ENCODE measurements at regions not wholly inside any gene's neighbourhood (a gene's known extent, or its start where the extent isn't known, plus 50 kb on each side); places are given as distances from the start of the nearest gene placed in this dataset.
"Not testable (repeated sequence)": the region's sequence is repeated elsewhere in the genome, so short reads cannot be mapped to it uniquely, and the experiment has no call there.

DNA sequence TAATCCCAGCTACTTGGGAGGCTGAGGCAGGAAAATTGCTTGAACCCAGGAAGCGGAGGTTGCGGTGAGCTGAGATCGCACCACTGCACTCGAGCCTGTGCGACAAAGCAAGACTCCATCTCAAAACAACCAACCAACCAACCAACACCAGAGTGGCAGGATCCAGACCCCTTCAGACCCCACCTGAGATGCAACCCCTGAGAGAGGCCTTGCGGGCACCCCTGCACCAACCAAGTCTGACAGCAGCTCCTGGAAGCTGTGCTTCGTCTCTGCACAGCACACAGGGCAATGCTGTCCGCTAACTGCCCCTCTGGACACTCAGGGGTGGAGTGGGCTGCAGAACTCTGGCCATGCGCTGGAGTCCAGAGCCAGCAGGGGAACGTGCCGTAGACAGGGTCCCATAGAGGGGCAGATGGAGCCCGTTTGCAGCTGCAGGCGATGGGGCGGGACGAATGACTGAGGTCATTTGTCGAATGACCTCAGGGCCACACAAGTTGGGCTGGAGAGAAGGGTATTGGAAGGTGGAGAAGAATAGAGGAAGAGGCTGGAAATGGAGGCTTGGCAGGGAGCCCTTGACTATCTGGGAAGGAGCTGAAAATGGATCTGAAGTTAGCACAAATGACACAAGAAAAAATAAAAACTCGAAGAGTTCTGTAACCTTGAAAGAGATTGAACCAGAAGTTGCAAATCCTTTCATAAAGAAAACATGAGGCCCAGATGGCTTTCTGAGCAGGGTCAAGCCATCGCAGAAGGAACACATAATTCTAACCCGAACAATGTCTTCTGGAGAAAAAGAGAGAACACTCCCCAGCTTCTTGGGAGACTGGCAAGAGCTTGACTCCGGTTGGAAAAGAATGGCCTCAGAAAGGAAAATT is 199.7 kb downstream of the CTTN start (continued):
- TF ChIP-seq ZBED1 (IDR thresholded peaks at IDR 0.05) (no peak), KAT7 (CRISPR knock-in tag; IDR thresholded peaks at IDR 0.05; ENCODE audit: borderline replicate concordance) (no peak), ZSCAN29 (IDR thresholded peaks at IDR 0.05) (no peak)

DNA sequence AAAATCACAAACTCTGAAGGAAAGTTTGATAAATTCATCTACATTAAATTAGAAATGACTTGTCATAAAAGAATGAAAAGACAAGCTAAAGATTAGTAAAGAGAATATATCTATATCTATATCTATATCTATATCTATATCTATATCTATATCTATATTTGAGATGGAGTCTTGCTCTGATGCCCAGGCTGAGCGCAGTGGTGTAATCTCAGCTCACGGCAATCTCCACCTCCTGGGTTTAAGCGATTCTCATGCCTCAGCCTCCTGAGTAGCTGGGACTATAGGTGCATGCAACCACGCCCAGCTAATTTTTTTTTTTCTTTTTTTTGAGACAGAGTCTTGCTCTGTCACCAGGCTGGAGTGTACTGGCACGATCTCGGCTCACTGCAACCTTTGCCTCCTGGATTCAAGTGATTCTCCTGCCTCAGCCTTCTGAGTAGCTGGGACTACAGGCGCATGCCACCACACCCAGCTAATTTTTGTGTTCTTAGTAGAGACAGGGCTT is 202.6 kb downstream of the CTTN start:
- ATAC-seq; H3K4me3 ChIP-seq; H3K9me3 ChIP-seq (replicated peaks; ENCODE audit: control insufficient read depth, insufficient read depth, low read depth, low read length); FAIRE-seq; H3K27ac ChIP-seq (ENCODE audit: extremely low read depth, low read depth, low read length); in situ Hi-C loops (cut with MboI); POLR2A ChIA-PET; H2AFZ ChIP-seq (ENCODE audit: low read depth, low read length); H3K36me3 ChIP-seq (ENCODE audit: control insufficient read depth, insufficient read depth, low read length); H3K9me1 ChIP-seq (ENCODE audit: control insufficient read depth, insufficient read depth, low read length); H3K9ac ChIP-seq (ENCODE audit: insufficient read depth in 1 of 2, low read depth in 2 of 2, low read length in 2 of 2); H3K79me2 ChIP-seq (ENCODE audit: control insufficient read depth, insufficient read depth, low read length); intact Hi-C loops (cut with micrococcal nuclease); H3K4me1 ChIP-seq (replicated peaks in 1 of 2; ENCODE audit: control insufficient read depth in 2 of 2, insufficient read depth in 2 of 2, low read length in 2 of 2); BruUV-seq (replicated peaks); CTCF ChIA-PET (ENCODE audit: low intra/inter-chr PET ratio); DNase-seq (ENCODE audit: extremely low read depth in 1 of 4, low spot score in 3 of 4); H4K20me1 ChIP-seq (replicated peaks; ENCODE audit: control insufficient read depth, insufficient read depth, low read length); H3K4me2 ChIP-seq (ENCODE audit: insufficient read depth, low read length): not testable (repeated sequence)
- H3K27me3 ChIP-seq (ENCODE audit: control insufficient read depth in 2 of 2, insufficient read depth in 2 of 2, low read length in 2 of 2) = peaks cover 5 to 51% of the 10 kb centered on the region in 2 experiments; a peak in 4 of 5 replicates
- 0% methylated on average over 5 of the region's 7 CpGs for WGBS (ENCODE audit: insufficient coverage, low coverage, missing lambda C conversion rate)

All from K562 (cell line).